Globus pallidus (tissue), 1 donor: ENCODE measurements at regions not wholly inside any gene's neighbourhood (a gene's known extent, or its start where the extent isn't known, plus 50 kb on each side); places are given as distances from the start of the nearest gene placed in this dataset.

ENCODE experiments used
- DNase-seq: peaks from one replicate; pipeline ENCODE4 v3.0.0-alpha.2; 2015; ENCODE audit warnings: low spot score

- no peak for DNase-seq
Observed at GRCh38 chr21:15151385-15152103, 86.7 kb upstream of the NRIP1 start.

- DNase-seq: peak; percentile 21
Observed at GRCh38 chr21:15152591-15152990, 87.8 kb upstream of the NRIP1 start.

- DNase-seq: no peak
Observed at GRCh38 chr21:15159382-15160020, 94.7 kb upstream of the NRIP1 start.

- no peak for DNase-seq
Observed at GRCh38 chr21:15160136-15160535, 95.3 kb upstream of the NRIP1 start.

GRCh38 chr21:15162921-15163320 is 98.1 kb upstream of the NRIP1 start:
- DNase-seq: no peak

GRCh38 chr21:15164273-15164672 is 99.5 kb upstream of the NRIP1 start:
- DNase-seq: no peak

GRCh38 chr21:15164678-15165303 is 100.0 kb upstream of the NRIP1 start:
- DNase-seq: no peak

- DNase-seq: no peak
Observed at GRCh38 chr21:15170614-15171013, 105.8 kb upstream of the NRIP1 start.

GRCh38 chr21:15171546-15171945 is 106.7 kb upstream of the NRIP1 start:
- no peak for DNase-seq

- DNase-seq: no peak
Observed at GRCh38 chr21:15172963-15173362, 108.2 kb upstream of the NRIP1 start.

- DNase-seq: no peak
Observed at GRCh38 chr21:15174923-15175322, 110.1 kb upstream of the NRIP1 start.

- no peak for DNase-seq
Observed at GRCh38 chr21:15182731-15183130, 117.9 kb upstream of the NRIP1 start.

GRCh38 chr21:15183813-15184257 is 119.0 kb upstream of the NRIP1 start:
- no peak for DNase-seq

GRCh38 chr21:15190412-15190811 is 125.6 kb upstream of the NRIP1 start:
- no peak for DNase-seq

- no peak for DNase-seq
Observed at GRCh38 chr21:15190837-15191236, 126.0 kb upstream of the NRIP1 start.

- DNase-seq: no peak
Observed at GRCh38 chr21:15191342-15191741, 126.5 kb upstream of the NRIP1 start.

GRCh38 chr21:15192243-15192642 is 127.4 kb upstream of the NRIP1 start:
- DNase-seq: no peak

- DNase-seq: no peak
Observed at GRCh38 chr21:15193937-15194336, 129.1 kb upstream of the NRIP1 start.

GRCh38 chr21:15195104-15195503 is 130.3 kb upstream of the NRIP1 start:
- DNase-seq: no peak

GRCh38 chr21:15195768-15196167 is 131.0 kb upstream of the NRIP1 start:
- no peak for DNase-seq

- DNase-seq: no peak
Observed at GRCh38 chr21:15197696-15198095, 132.9 kb upstream of the NRIP1 start.

- DNase-seq: no peak
Observed at GRCh38 chr21:15199414-15200383, 134.9 kb upstream of the NRIP1 start.
